ENCODE measurements at regions not wholly inside any gene's neighbourhood (a gene's known extent, or its start where the extent isn't known, plus 50 kb on each side); places are given as distances from the start of the nearest gene placed in this dataset.
A peak's percentile ranks its signal among the peaks of the same experiment; 100 is the strongest.

- Histone ChIP-seq H3K4me1 (ENCODE audit: control insufficient read depth, insufficient read depth, low read length) (peaks cover 9% of the 10 kb centered on the region), H3K9ac (ENCODE audit: extremely low read depth, low read length, poor library complexity, severe bottlenecking) (no peak overlapping the region), H3K36me3 (ENCODE audit: control insufficient read depth, insufficient read depth, low read length) (no peaks in the 10 kb centered on the region), H3K27me3 (ENCODE audit: control insufficient read depth, insufficient read depth, low read length, poor library complexity, severe bottlenecking) (peaks cover 13% of the 10 kb centered on the region), H3K4me3 (ENCODE audit: low read length) (no peak overlapping the region), H3K9me3 (ENCODE audit: control insufficient read depth, low read length) (no peaks in the 10 kb centered on the region), H3K27ac (ENCODE audit: low read depth, low read length) (no peak overlapping the region)
- peaks cover 20% of the 10 kb centered on the region for H3K4me1 Mint-ChIP-seq
- H3K27me3 Mint-ChIP-seq (ENCODE audit: insufficient read depth), result peaks cover 44% of the 10 kb centered on the region
- no peak overlapping the region for H3K4me3 Mint-ChIP-seq
- H3K9me3 Mint-ChIP-seq, result no peaks in the 10 kb centered on the region
- WGBS, 2 experiments (ENCODE audit: insufficient coverage in 1 of 2, insufficient read length in 1 of 2), result 93 to 100% methylated on average over 2 to 16 of the region's 16 CpGs
- TF ChIP-seq CTCF (conservative IDR thresholded peaks at IDR 0.05), result peak; percentile 19
- DNase-seq, result peak; percentile 72
- no peak overlapping the region for H3K27ac Mint-ChIP-seq
- H3K36me3 Mint-ChIP-seq (ENCODE audit: low read depth), result no peaks in the 10 kb centered on the region
Measured at GRCh38 chr11:123298488-123299447, 103.7 kb upstream of the CLMP start.

- Mint-ChIP-seq H3K4me1 (no peaks in the 10 kb centered on the region), H3K27me3 (ENCODE audit: insufficient read depth) (peaks cover 15% of the 10 kb centered on the region), H3K9me3 (no peaks in the 10 kb centered on the region), H3K36me3 (ENCODE audit: low read depth) (no peaks in the 10 kb centered on the region), H3K27ac (no peak overlapping the region), H3K4me3 (no peak overlapping the region)
- Histone ChIP-seq H3K9me3 (ENCODE audit: control insufficient read depth, low read length) (no peaks in the 10 kb centered on the region), H3K9ac (ENCODE audit: extremely low read depth, low read length, poor library complexity, severe bottlenecking) (no peak overlapping the region), H3K27me3 (ENCODE audit: control insufficient read depth, insufficient read depth, low read length, poor library complexity, severe bottlenecking) (no peaks in the 10 kb centered on the region), H3K4me3 (ENCODE audit: low read length) (no peak overlapping the region), H3K4me1 (ENCODE audit: control insufficient read depth, insufficient read depth, low read length) (no peaks in the 10 kb centered on the region), H3K27ac (ENCODE audit: low read depth, low read length) (no peak overlapping the region), H3K36me3 (ENCODE audit: control insufficient read depth, insufficient read depth, low read length) (no peaks in the 10 kb centered on the region)
- WGBS, 2 experiments (ENCODE audit: insufficient coverage in 1 of 2, insufficient read length in 1 of 2), result 82% methylated on average over 1 of the region's 2 CpGs; no CpG with 5 or more reads in 1 of the 2 experiments
- no peak for DNase-seq
- TF ChIP-seq CTCF (conservative IDR thresholded peaks at IDR 0.05), result no peak
Measured at GRCh38 chr11:123292647-123293046, 97.6 kb upstream of the CLMP start.

GRCh38 chr11:123291201-123291869 lies 96.3 kb upstream of the CLMP start:
- H3K4me1 Mint-ChIP-seq, result no peaks in the 10 kb centered on the region
- no peaks in the 10 kb centered on the region for H3K36me3 Mint-ChIP-seq (ENCODE audit: low read depth)
- Histone ChIP-seq H3K27ac (ENCODE audit: low read depth, low read length) (no peak overlapping the region), H3K9me3 (ENCODE audit: control insufficient read depth, low read length) (no peaks in the 10 kb centered on the region), H3K36me3 (ENCODE audit: control insufficient read depth, insufficient read depth, low read length) (no peaks in the 10 kb centered on the region), H3K9ac (ENCODE audit: extremely low read depth, low read length, poor library complexity, severe bottlenecking) (no peak overlapping the region), H3K4me1 (ENCODE audit: control insufficient read depth, insufficient read depth, low read length) (no peaks in the 10 kb centered on the region), H3K4me3 (ENCODE audit: low read length) (no peak overlapping the region), H3K27me3 (ENCODE audit: control insufficient read depth, insufficient read depth, low read length, poor library complexity, severe bottlenecking) (no peaks in the 10 kb centered on the region)
- no peak overlapping the region for H3K4me3 Mint-ChIP-seq
- peaks cover 4% of the 10 kb centered on the region for H3K27me3 Mint-ChIP-seq (ENCODE audit: insufficient read depth)
- DNase-seq, result no peak
- WGBS, 2 experiments (ENCODE audit: insufficient coverage in 1 of 2, insufficient read length in 1 of 2), result 90 to 98% methylated on average over 4 to 7 of the region's 7 CpGs
- H3K9me3 Mint-ChIP-seq, result no peaks in the 10 kb centered on the region
- H3K27ac Mint-ChIP-seq, result no peak overlapping the region
- TF ChIP-seq CTCF (conservative IDR thresholded peaks at IDR 0.05), result no peak

All from endodermal cell (in vitro differentiated cells).